A549 (cell line): ENCODE measurements at regions not wholly inside any gene's neighbourhood (a gene's known extent, or its start where the extent isn't known, plus 50 kb on each side); places are given as distances from the start of the nearest gene placed in this dataset.

ENCODE experiments used
- ATAC-seq, 2 experiments: fragments of 200-7000 bp in 1 of 2; fragments of >200 bp in 1 of 2; cut with Nextera tagmentation in 1 of 2; cut with Tn5 transposase in 1 of 2; 3 replicates each; pipeline versions ENCODE4 v1.8.0 to v1.9.1; 2018 to 2020; ENCODE audit warnings: mild to moderate bottlenecking in 1 of 2, moderate library complexity in 1 of 2
- CTCF ChIA-PET: fragments of 300-600 bp; sonication (Branson Sonifier 250); formaldehyde crosslinking; extraction: SDS; loops from one replicate; lab custom pipeline; 2021; ENCODE audit warnings: antibody characterized with exemption, inconsistent platforms; lab: Yijun Ruan, JAX
- POLR2A ChIA-PET: fragments of 350-600 bp; formaldehyde crosslinking; extraction: SDS; loops from one replicate; lab custom pipeline; 2021; ENCODE audit warnings: antibody characterized with exemption, inconsistent platforms; lab: Yijun Ruan, JAX
- DNase-seq, 2 experiments: peaks; one replicate each; pipeline versions ENCODE4 v3.0.0 to v3.0.0-alpha.2; 2011 to 2016; ENCODE audit warnings: low read depth in 1 of 2, low spot score in 1 of 2
- FAIRE-seq: peaks from 2 replicates; lab custom pipeline; 2011; peaks lifted over from hg19 to GRCh38; lab: Jason Lieb, UNC
- H3K27ac ChIP-seq, 2 experiments: fragments of >200 bp; sonication (Bioruptor Twin); formaldehyde crosslinking; 3 replicates each; pipeline ENCODE4 v1.5.1; 2016 to 2017
- H3K4me1 ChIP-seq: fragments of >200 bp; sonication (Bioruptor Twin); formaldehyde crosslinking; 3 replicates; pipeline ENCODE4 v1.6.1; 2016
- H3K4me2 ChIP-seq: fragments of >200 bp; sonication (Bioruptor Twin); formaldehyde crosslinking; 3 replicates; pipeline ENCODE4 v1.6.1; 2016
- H3K4me3 ChIP-seq: fragments of >200 bp; sonication (Bioruptor Twin); formaldehyde crosslinking; 3 replicates; pipeline ENCODE4 v1.5.1; 2016
- H3K9me3 ChIP-seq: fragments of >200 bp; sonication (Bioruptor Twin); formaldehyde crosslinking; 3 replicates; pipeline ENCODE4 v1.6.1; 2016
- ATOH8 ChIP-seq: fragments of 250-450 bp; sonication (Bioruptor Pico); IDR thresholded peaks from 2 replicates; pipeline ENCODE4 v1.5.0; 2020; ENCODE audit warnings: low read depth, mild to moderate bottlenecking, moderate library complexity
- BCL3 ChIP-seq: fragments of >200 bp; sonication (Bioruptor Twin); formaldehyde crosslinking; IDR thresholded peaks from 3 replicates; pipeline ENCODE4 v1.6.1; 2016
- CHD4 ChIP-seq: fragments of 200-600 bp; sonication (generic); IDR thresholded peaks from 2 replicates; pipeline ENCODE4 v1.6.1; 2016; ENCODE audit warnings: antibody characterized with exemption, mild to moderate bottlenecking, borderline replicate concordance
- E2F6 ChIP-seq: IDR thresholded peaks from 2 replicates; pipeline ENCODE4 v1.6.1; 2012; ENCODE audit warnings: low read depth, borderline replicate concordance
- EHMT2 ChIP-seq: fragments of 200-600 bp; sonication (generic); IDR thresholded peaks from 2 replicates; pipeline ENCODE4 v1.6.1; 2016; ENCODE audit warnings: antibody characterized with exemption, low read depth, mild to moderate bottlenecking, moderate library complexity
- ELK1 ChIP-seq: fragments of 150-350 bp; IDR thresholded peaks from 2 replicates; pipeline ENCODE4 v1.6.1; 2014; ENCODE audit warnings: low read depth, mild to moderate bottlenecking, low read length
- EP300 ChIP-seq, 2 experiments: fragments of >200 bp; sonication (Bioruptor Twin); formaldehyde crosslinking; IDR thresholded peaks; 2 replicates in 1 of 2; 3 replicates in 1 of 2; pipeline ENCODE4 v1.6.1; 2016 to 2017
- ESRRA ChIP-seq: fragments of 150-350 bp; IDR thresholded peaks from 2 replicates; pipeline ENCODE4 v1.6.1; 2014; ENCODE audit warnings: mild to moderate bottlenecking, low read length, borderline replicate concordance
- FOXS1 ChIP-seq: fragments of 250-450 bp; sonication (Bioruptor Pico); IDR thresholded peaks from 2 replicates; pipeline ENCODE4 v1.5.0; 2020; ENCODE audit warnings: mild to moderate bottlenecking, moderate library complexity
- MYC ChIP-seq: IDR thresholded peaks from 2 replicates; pipeline ENCODE4 v1.6.1; 2012; ENCODE audit warnings: mild to moderate bottlenecking, inconsistent platforms, low read length, improper control_type of control experiment, borderline replicate concordance
- NFE2L2 ChIP-seq: fragments of 150-350 bp; conservative IDR thresholded peaks from 2 replicates; pipeline ENCODE4 v1.6.1; 2014; ENCODE audit warnings: low read length
- NR3C1 ChIP-seq: fragments of >200 bp; sonication (Bioruptor Twin); formaldehyde crosslinking; IDR thresholded peaks from 3 replicates; pipeline ENCODE4 v1.6.1; 2017
- POLR2A ChIP-seq: IDR thresholded peaks from 2 replicates; pipeline ENCODE4 v1.6.1; 2012; ENCODE audit warnings: mild to moderate bottlenecking, low read length
- POLR2AphosphoS2 ChIP-seq: conservative IDR thresholded peaks from 2 replicates; pipeline ENCODE4 v1.6.1; 2012; ENCODE audit warnings: low read length, improper control_type of control experiment, inconsistent platforms
- RAD21 ChIP-seq, 2 experiments: fragments of >200 bp in 1 of 2; sonication (Bioruptor Twin) in 1 of 2; formaldehyde crosslinking in 1 of 2; IDR thresholded peaks in 1 of 2; conservative IDR thresholded peaks in 1 of 2; 2 replicates in 1 of 2; 3 replicates in 1 of 2; pipeline ENCODE4 v1.6.1; 2012 to 2018; ENCODE audit warnings: inconsistent platforms in 1 of 2
- RARB ChIP-seq: fragments of 250-450 bp; sonication (Bioruptor Pico); IDR thresholded peaks from 2 replicates; pipeline ENCODE4 v1.8.0; 2021; ENCODE audit warnings: mild to moderate bottlenecking, moderate library complexity
- REST ChIP-seq: fragments of 200-600 bp; sonication (generic); IDR thresholded peaks from 2 replicates; pipeline ENCODE4 v1.6.1; 2016; ENCODE audit warnings: antibody characterized with exemption, mild to moderate bottlenecking, moderate library complexity
- TFCP2L1 ChIP-seq: fragments of 250-450 bp; sonication (Bioruptor Pico); IDR thresholded peaks from 2 replicates; pipeline ENCODE4 v1.5.0; 2021; ENCODE audit warnings: mild to moderate bottlenecking
- ZC3H11A ChIP-seq: fragments of 450-650 bp; IDR thresholded peaks from 2 replicates; pipeline ENCODE4 v1.6.1; 2014; ENCODE audit warnings: antibody characterized with exemption, mild to moderate bottlenecking
- WGBS: methylation state at CpG from one replicate; pipeline ENCODE4 v1.1.6; 2017; ENCODE audit errors: missing lambda C conversion rate; 5-methylcytosine and 5-hydroxymethylcytosine counted together

- CTCF ChIA-PET, result no interaction called here
These were observed 155.7 kb upstream of the STEAP1 start for GRCh38 chr7:89998554-89998953.

More at GRCh38 chr7:89998554-89998953, 155.7 kb upstream of the STEAP1 start:
- no peak for ATAC-seq
- H3K4me3 ChIP-seq, result no peak overlapping the region
- H3K4me2 ChIP-seq, result no peak overlapping the region
- H3K4me1 ChIP-seq, result no peaks in the 10 kb centered on the region
- no peak for DNase-seq
- POLR2A ChIA-PET, result no interaction called here
- H3K9me3 ChIP-seq, result no peaks in the 10 kb centered on the region
- no peak overlapping the region for H3K27ac ChIP-seq
- TF ChIP-seq POLR2AphosphoS2 (no peak), TFCP2L1 (no peak), ESRRA (no peak), EP300 (IDR thresholded peaks at IDR 0.05) (no peak), REST (no peak), ELK1 (no peak), POLR2A (no peak), BCL3 (no peak), ZC3H11A (no peak), EHMT2 (no peak), RARB (CRISPR knock-in tag) (no peak), RAD21 (conservative IDR thresholded peaks at IDR 0.05 in 1 of 2, IDR thresholded peaks at IDR 0.05 in 1 of 2) (no peak), NFE2L2 (no peak), ATOH8 (CRISPR knock-in tag) (no peak), FOXS1 (no peak), MYC (no peak), CHD4 (no peak), E2F6 (no peak), NR3C1 (no peak)
- FAIRE-seq, result no peak
- 0% methylated on average over 2 of the region's 2 CpGs for WGBS
